ENCODE measurements at regions not wholly inside any gene's neighbourhood (a gene's known extent, or its start where the extent isn't known, plus 50 kb on each side); places are given as distances from the start of the nearest gene placed in this dataset.

GRCh38 chr21:36626791-36627190 lies 72.1 kb upstream of the SIM2 start:
- TF ChIP-seq CTCF (IDR thresholded peaks at IDR 0.05; ENCODE audit: low read length, missing control alignments) = no peak
- no peak for DNase-seq (ENCODE audit: low read depth)
- no peak overlapping the region for H3K4me3 ChIP-seq (replicated peaks; ENCODE audit: low read depth, low read length)

GRCh38 chr21:36627242-36627641 lies 71.7 kb upstream of the SIM2 start:
- TF ChIP-seq CTCF (IDR thresholded peaks at IDR 0.05; ENCODE audit: low read length, missing control alignments) = no peak
- no peak overlapping the region for H3K4me3 ChIP-seq (replicated peaks; ENCODE audit: low read depth, low read length)
- DNase-seq (ENCODE audit: low read depth) = peak; percentile 41

- no peak for TF ChIP-seq CTCF (IDR thresholded peaks at IDR 0.05; ENCODE audit: low read length, missing control alignments)
- no peak overlapping the region for H3K4me3 ChIP-seq (replicated peaks; ENCODE audit: low read depth, low read length)
- DNase-seq (ENCODE audit: low read depth) = no peak
Measured at GRCh38 chr21:36628106-36628505, 70.8 kb upstream of the SIM2 start.

GRCh38 chr21:36628761-36629460 lies 70.0 kb upstream of the SIM2 start:
- no peak overlapping the region for H3K4me3 ChIP-seq (replicated peaks; ENCODE audit: low read depth, low read length)
- TF ChIP-seq CTCF (IDR thresholded peaks at IDR 0.05; ENCODE audit: low read length, missing control alignments) = no peak
- no peak for DNase-seq (ENCODE audit: low read depth)

- TF ChIP-seq CTCF (IDR thresholded peaks at IDR 0.05; ENCODE audit: low read length, missing control alignments) = peak; percentile 72
- no peak overlapping the region for H3K4me3 ChIP-seq (replicated peaks; ENCODE audit: low read depth, low read length)
- peak; percentile 57 for DNase-seq (ENCODE audit: low read depth)
Measured at GRCh38 chr21:36630485-36631206, 68.3 kb upstream of the SIM2 start.

GRCh38 chr21:36636016-36636415 lies 62.9 kb upstream of the SIM2 start:
- no peak for TF ChIP-seq CTCF (IDR thresholded peaks at IDR 0.05; ENCODE audit: low read length, missing control alignments)
- no peak overlapping the region for H3K4me3 ChIP-seq (replicated peaks; ENCODE audit: low read depth, low read length)
- peak; percentile 48 for DNase-seq (ENCODE audit: low read depth)

All from fibroblast of pulmonary artery (primary cell).